GM21360 (cell line): ENCODE measurements at regions not wholly inside any gene's neighbourhood (a gene's known extent, or its start where the extent isn't known, plus 50 kb on each side); places are given as distances from the start of the nearest gene placed in this dataset.
"Not testable (repeated sequence)": the region's sequence is repeated elsewhere in the genome, so short reads cannot be mapped to it uniquely, and the experiment has no call there.

Source experiments
- ATAC-seq: cut with Tn5 transposase; IDR thresholded peaks from one replicate; pipeline ENCODE4 v1.9.1; 2021; ENCODE audit warnings: mild to moderate bottlenecking, moderate library complexity; ENCODE audit not compliant: unreplicated experiment

DNA sequence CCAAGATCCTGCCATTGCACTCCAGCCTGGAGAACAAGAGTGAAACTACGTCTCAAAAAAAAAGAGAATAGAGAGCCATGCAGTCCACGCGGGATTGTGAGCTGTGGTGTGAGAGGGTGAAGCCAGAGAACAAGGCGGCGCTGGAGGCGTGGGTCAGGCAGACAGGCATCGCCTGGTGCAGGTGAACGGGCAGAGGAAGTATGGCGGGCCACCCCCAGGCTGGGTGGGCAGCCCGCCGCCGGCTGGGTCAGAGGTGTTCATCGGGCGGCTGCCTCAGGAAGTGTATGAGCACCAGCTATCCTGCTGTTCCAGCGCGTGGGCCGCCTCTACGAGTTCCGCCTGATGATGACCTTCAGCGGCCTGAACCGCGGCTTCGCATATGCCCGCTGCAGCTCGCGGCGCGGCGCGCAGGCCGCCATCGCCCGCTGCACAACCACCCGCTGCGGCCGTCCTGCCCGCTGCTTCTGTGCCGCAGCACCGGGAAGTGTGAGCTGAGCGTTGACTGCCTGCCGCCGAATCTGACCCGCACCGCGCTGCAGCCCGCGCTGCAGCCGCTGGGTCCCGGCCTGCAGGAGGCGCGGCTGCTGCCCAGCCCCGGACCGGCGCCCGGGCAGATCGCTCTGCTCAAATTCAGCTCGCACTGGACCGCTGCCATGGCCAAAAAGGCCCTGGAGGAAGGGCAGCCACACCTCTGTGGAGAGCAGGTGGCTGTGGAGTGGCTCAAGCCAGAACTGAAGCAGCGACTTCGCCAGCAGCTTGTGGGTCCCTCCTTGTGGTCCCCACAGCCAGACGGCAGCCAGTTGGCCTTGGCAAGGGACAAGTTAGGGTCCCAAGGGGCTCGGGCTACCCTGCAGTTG lies 95.5 kb upstream of the PLEKHM1 start:
- ATAC-seq = not testable (repeated sequence)

DNA sequence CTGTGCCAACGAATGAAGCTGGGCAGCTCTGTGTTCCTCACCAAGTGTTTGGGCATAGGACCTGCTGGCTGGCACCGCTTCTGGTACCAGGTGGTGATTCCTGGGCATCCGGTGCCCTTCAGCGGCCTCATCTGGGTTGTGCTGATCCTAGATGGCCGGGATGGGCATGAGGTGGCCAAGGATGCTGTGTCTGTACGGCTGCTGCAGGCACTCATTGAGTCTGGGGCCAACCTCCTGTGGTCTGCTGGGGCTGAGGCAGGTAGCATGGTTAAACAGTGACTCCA lies 96.1 kb upstream of the PLEKHM1 start:
- ATAC-seq = not testable (repeated sequence)

DNA sequence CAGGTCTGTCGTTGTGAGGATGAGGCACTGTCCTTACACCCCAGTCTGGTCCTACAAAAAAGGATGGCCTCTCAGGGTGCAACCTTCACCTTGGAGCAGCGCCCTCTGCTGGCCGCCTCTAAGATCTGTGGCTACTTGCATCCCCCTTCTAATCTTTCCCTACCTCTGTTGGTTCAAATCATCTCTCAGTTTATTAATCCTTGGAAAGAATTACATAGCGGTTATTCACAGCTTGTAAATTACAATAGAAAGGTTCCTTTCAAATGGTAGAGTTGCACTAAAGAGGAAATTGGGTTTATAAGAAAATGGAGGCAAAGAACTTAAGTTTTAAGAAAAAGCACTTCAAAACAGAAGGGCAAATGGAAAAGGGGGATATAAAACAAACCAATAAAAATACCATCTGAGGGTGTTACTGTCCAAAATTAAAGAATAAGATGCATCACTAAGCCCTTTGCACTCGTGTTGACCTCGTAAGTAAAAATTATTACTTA lies 102.0 kb upstream of the PLEKHM1 start:
- peak; percentile 57 for ATAC-seq

DNA sequence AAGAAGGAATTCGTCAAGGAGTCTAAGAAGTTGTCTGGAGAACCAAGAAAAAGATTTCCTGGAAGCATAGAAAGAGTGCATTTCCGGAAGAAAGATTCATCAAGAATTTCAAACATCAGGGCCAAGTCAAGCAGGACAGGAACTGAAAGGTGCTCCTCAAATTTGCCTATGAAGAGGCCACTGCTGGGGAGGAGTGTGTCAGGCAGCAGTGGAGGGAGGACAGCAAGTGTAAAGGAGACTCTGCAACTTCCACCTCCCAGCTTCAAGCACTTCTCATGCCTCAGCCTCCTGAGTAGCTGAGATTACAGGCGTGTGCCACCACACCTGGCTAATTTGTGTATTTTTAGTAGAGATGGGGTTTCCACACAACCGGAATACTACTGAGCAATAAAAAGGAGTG lies 105.8 kb upstream of the PLEKHM1 start:
- ATAC-seq = not testable (repeated sequence)

DNA sequence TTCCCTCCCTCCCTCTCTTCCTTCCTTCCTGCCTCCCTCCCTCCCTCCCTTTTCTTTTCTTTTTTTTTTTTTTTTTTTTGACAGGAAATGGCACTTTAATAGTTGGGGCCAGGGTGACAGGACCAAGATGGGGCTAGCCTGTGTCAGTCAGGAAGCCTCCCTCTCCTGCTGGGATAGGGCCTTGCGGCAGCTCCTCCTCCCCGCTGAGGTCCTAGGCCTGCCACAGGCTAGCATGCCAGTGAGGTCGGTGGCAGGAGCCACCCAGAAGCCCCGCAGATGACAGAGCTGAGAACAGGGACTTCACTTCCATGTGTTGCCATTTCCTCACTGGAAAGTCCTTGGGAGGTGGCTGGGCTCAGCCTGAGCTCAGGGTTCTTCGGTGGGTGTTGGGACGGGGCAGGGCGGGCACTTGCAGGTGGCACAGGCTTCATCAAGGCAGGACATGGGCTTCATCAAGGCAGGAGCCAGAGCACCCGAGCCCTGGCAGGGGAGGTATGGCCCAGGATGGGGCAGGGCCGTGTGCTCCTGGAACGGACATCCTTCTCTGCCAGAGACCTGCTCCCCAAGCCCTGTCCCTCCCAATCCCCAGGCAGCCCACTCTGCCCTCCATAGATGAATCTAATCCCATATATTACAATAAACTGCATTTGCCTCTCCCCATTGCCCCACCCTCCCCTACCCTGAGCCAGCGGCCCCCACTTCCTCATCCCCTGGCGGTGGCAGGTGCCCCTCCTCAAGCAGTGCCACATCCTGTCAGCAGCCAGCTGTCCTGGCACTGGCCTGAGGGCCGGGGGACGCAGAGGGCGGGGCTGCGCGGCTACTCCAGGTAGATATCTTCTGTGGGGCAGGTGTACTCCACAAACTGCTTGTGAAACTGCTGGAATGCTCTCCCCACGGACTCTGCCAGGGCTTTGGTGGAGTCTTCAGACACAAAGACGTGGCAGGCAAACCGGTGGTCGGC lies 109.8 kb upstream of the PLEKHM1 start:
- not testable (repeated sequence) for ATAC-seq

DNA sequence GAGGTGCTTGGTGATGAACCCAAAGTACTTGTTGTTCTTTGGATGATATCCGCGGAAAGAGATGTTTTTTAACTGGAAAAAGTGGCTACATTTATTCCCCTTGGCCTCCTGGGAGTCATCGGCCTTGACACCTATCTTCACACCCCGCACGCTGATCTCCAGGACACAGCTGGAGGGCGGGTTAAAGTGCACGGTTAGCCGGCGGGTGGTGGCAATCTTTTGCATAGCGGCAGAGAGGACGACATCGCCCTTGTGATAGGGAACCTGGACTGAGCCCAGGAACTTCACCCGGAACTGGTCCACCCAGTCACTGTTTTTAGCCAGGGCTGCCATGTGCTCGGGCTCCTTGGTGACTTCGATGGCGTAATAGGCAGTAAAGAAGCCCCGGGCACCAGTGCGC lies 110.5 kb upstream of the PLEKHM1 start:
- ATAC-seq = not testable (repeated sequence)

DNA sequence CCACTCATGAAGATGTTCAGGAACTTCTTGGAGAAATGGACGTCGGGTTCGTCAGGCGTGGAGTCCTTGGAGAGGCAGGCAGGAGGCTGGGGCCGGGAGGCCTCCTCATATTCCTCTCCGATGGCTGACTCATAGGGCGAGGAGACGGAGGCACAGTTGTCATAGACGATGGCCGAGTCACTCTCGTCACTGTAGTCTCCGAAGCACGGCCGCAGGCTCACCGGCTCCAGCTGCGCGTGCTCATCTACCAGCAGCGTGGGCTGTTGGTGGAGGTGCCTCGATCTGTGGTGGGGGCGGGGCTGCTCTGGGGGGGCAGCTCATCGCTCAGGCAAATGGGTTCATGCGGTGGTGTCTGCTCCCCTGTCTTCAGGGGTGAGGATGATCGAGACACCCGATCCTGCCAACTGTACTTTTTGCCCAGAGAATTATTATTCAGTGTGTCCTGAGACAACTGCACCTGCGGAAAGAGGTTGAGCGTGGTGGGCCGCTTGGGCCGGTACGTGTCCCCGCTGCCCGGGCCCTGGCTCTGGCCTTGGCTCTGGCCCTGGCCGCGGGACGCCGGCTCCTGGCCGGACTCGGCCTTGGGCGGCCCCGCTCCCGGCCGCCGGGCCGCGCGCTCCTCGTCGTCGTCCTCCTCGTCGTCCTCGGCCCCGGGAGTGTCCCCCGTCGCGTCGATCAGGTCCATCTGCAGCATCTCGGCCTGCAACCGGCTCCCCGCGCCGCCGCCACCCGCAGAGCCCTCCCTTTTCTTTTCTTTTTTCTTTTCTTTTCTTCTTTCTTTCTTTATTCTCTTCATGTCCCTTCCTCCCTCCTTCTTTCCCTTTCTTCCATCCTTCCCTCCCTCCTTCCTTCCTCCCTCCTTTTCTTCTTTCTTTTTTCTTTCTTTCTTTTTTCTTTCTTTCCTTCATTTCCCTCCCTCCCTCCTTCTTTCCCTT lies 111.4 kb upstream of the PLEKHM1 start:
- ATAC-seq = not testable (repeated sequence)

DNA sequence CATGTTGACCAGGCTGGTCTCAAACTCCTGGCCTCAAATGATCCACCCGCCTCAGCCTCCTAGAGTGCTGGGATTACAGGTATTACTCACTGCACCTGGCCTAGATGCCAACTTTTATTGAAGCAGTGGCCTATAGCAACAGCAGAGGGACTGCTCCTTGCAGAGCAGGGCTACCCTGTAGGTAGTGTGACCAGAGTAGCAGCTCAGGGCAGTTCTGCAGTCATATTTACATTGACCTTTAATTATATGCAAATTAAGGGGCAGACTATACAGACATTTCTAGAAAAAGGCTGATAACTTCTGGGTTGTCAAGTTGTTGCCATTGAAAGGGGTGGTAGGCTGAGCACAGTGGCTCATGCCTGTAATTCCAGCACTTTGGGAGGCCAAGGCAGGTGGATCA lies 115.2 kb upstream of the PLEKHM1 start:
- ATAC-seq = not testable (repeated sequence)

DNA sequence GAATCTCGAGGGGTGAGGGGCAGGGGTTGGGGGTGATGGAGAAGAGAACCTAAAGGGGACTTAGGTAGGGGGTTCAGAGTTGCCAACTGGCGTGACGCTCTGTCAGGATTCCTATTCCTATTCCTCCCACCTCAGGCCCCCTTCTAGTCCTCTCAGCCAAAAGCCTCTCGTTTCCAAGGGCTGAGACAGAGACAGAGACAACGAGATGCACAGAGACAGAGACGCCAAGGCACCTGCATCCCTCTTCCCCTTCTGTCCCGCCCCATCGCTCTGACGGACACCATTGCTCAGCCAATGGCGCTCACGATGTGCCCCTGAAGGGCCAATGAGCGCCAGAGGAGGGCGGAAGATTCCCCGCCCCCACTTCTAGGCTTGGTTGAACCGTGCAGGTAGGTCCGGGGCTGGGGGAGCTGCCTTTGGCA lies 129.5 kb upstream of the PLEKHM1 start:
- peak; percentile 96 for ATAC-seq

DNA sequence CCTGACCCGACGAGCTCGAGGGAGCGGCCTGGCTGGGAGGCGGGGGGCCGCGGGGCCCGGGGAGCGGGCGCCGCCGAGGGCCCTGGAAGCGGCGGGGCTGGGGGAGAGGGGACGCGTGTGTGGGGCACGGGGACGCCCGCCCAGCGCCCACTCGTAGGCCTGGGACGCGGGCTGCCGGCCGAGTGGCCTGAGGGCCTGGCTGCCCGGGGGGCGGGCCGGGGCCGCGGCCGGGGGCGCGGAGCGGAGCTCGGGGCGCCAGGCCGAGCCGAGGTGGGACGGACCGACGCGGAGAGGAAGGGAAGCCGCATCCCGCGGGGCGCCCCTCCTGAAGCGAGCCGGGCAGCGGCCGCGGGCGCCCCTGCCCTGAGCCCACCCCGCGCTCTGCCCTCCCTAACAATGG lies 129.9 kb upstream of the PLEKHM1 start:
- ATAC-seq = peak; percentile 44

DNA sequence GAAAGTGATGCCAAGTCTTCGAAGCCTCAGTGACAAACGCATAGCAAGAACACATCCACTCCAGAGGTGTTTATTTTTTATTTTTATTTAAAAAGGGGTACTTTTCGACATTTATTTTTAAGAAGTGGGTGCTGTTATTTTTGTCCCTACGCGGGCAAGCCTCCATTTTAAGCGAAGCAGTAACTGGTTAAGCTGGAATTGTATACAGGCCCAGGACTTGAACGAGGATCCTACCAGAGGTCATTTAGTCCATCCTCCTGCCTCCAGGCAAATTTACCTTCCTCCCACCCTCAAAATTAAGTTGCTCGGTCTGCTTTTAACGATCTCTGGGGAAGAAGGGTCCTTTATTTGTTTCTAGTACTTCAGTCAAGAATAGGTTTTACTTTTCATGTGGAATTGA lies 130.6 kb upstream of the PLEKHM1 start:
- ATAC-seq = not testable (repeated sequence)

DNA sequence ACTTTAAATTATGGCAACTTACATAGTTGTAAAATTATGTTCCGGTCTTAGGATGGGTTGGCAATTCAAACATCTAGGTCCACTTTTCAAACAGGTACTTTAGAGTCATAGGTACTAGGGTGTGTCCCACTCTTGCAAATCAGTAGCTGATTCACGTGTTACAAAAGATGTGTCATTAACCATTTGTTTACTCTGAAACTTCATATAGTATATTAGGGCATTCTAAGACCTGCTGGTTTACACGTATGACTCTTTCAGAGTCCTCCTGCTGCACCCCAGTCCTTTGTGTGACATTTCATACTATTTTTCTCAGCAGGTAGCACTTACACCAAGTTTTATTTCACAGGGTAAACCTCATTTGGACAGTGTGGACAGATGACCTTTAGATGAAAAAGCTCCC lies 131.8 kb upstream of the PLEKHM1 start:
- ATAC-seq = not testable (repeated sequence)

DNA sequence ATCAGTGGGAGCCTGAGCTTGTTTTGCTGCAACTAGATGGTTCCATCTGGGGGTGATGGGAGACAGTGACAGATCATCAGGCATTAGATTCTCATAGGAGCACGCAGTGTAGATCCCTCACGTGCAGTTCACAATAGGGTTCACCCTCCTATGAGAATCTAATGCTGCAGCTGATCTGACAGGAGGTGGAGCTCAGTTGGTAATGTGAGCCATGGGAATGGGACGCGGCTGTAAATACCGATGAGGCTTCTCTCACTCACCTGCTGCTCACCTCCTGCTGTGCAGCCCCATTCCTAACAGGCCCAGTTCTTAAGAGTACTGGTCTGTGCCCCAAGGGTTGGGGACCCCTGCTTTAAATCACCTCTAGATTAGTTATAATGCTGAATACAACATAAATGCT lies 137.5 kb upstream of the PLEKHM1 start:
- no peak for ATAC-seq

DNA sequence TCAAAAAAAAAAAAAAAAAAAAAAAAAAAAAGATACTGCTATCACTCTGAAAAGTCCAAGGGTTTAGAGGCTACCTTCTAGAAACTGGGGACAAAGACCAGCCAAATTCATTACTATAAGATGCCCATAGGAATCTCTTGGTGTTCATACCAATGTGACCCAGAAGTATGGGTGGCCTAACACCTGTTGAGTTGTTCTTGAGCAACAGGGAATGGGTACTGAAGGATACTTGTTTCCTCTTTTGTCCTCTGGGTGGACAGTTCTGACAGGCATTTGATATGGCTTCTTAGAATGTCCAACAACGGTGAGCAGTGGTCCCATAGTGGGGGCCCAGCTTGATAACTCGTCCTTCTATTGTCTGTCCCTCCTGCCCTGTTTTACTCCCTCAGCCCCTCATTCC lies 141.4 kb upstream of the PLEKHM1 start:
- no peak for ATAC-seq

DNA sequence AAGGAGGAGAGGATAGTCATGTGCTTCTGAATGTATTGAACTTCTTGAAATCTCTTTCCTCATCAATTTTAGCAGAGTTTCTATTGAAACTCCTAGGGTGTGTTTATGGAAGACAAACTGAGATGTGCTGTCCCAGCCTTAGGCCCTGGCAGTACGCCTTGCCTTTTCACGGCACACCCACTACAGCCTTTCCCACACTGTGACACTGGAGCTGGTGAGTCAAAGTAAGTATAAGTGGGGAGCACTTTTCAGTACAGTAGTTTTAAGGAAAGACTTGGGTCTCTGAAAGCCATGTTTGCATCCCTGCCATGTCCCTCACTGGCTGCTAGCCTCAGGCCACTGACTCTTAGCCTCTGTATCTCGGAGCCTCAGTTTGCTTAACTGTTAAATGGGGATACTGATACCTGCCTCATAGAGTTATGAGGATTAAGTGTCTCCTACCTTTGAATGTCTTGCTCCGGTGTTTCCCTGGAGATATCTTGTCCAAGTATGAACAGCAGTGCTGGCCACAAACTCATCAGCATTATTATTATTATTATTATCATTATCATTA lies 144.7 kb upstream of the CRHR1 start:
- ATAC-seq = no peak

DNA sequence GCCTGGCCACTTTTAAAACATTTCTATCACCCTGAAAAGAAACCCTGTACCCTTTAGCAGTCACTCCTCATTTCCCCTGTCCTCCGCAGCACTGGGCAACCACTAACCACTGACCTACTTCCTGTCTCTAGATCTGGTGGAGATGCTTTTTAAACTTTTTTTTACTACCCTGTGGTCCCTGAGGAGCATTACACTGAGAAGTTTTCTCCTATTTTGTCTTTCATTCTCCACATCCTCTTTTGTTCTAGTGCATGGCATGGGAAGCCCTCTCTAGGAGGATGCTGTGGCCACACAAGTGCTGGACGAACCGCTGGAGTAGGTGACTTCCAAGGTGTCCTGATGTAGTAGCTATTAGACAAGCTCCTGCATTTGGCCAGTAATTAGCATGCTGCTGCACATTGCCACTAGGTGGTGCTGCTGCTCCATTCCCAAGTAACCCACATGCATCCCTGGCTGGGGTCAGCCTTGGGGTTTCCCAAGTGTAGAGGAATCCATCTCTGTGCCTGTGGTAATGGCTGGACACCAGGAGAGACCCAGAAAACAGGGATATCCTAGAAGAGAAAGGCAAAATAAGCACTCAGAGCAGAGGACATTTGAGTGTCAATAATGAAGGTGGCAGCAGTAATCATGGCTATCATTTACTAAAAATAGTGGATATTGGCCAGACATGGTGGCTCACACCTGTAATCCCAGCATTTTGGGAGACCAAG lies 143.8 kb upstream of the CRHR1 start:
- ATAC-seq = no peak

DNA sequence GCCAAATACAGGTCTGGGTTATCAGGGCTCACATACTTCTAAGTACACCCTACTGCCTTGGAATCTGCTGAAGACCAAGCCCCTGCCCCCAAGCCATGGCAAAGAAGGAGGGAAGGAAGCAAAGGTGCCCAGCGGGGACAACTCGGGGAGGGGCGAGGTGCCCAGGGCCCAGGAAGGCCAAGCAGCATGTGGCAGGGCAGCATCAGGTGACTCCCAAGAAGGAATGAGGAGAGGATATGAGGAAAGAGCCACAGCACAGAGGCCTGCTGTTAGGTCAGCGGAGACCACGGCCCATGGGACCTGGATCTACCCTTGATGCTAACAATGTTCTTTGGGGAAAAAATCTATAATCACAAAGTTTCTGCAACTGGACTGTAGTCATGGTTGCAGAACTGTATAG lies 142.6 kb upstream of the CRHR1 start:
- no peak for ATAC-seq

DNA sequence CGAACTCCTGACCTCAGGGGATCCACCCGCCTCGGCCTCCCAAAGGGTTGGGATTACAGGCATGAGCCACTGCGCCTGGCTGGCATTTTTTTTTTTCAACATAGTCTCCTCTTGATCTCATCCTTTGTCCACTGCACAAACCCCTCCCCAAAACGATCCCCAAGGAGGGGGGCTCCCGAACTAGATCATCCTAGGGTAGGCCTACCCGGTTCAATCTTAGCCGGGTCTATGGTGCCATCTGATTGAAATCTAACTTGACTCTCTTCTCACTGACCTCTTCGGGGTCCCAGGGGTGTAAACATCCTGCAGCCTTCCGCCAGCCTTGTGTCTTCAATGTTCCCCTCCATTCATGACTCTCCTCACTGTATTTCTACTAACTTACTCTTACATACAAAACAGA lies 140.5 kb upstream of the CRHR1 start:
- ATAC-seq = no peak

DNA sequence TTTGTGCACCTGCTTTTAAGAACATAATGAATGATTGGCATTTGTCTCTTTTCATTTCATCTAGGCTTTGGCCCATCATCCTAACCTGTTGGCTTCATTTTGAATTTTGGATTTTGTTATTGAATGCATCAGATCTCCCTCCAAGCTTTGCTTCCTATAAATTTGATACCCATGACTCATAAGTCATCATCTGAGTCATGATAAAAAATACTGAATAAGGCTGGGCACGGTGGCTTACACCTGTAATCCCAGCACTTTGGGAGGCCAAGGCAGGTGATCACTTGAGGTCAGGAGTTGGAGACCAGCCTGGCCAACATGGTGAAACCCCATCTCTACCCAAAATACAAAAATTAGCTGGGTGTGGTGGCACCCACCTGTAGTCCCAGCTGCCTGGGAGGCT lies 139.5 kb upstream of the CRHR1 start:
- not testable (repeated sequence) for ATAC-seq

DNA sequence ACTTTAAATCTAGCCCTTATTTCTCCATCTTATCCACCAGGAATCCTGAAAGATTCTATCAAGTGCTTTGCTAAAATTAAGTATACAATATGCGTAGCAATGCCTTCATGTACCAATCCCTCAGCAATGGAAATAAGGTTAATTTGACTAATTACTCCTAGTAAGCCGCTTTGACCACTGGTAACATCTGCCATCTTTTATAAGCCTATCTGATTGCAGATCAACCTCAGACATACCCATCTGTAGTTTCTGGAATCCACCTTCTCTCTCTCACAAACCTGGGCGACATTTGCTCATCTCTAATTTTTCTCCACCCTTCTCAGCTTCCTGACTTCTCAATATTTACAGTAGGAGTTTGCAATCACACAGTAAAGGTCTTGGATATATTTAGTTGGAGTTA lies 138.8 kb upstream of the CRHR1 start:
- ATAC-seq = no peak
